Kidney (tissue), 13 donors: ENCODE measurements at regions not wholly inside any gene's neighbourhood (a gene's known extent, or its start where the extent isn't known, plus 50 kb on each side); places are given as distances from the start of the nearest gene placed in this dataset.

Experiments used
- DNase-seq, 5 donors: peaks; one replicate each; pipeline ENCODE4 v3.0.0-alpha.2; 2013 to 2020
- FAIRE-seq: peaks from 2 replicates; lab custom pipeline; 2012; peaks lifted over from hg19 to GRCh38; lab: Jason Lieb, UNC
- H3K27ac ChIP-seq, 2 donors: one replicate each; pipeline ENCODE4 v1.7.0; 2013; ENCODE audit warnings: low read depth in 2 of 2, low read length in 2 of 2, inconsistent platforms in 1 of 2
- H3K27me3 ChIP-seq: one replicate; pipeline ENCODE4 v1.7.1; 2013; ENCODE audit warnings: low read length, inconsistent platforms; ENCODE audit not compliant: control insufficient read depth, insufficient read depth
- H3K36me3 ChIP-seq, 3 donors: one replicate each; pipeline versions ENCODE4 v1.7.0 to v1.7.1; 2013; ENCODE audit warnings: low read length in 3 of 3, control low read depth in 1 of 3, inconsistent platforms in 1 of 3; ENCODE audit not compliant: insufficient read depth in 3 of 3, control insufficient read depth in 2 of 3
- H3K4me1 ChIP-seq, 3 donors: one replicate each; pipeline versions ENCODE4 v1.7.0 to v1.7.1; 2013; ENCODE audit warnings: low read length in 3 of 3, inconsistent platforms in 1 of 3, low read depth in 1 of 3; ENCODE audit not compliant: control insufficient read depth in 2 of 3, insufficient read depth in 2 of 3
- H3K4me3 ChIP-seq, 3 donors: one replicate each; pipeline versions ENCODE4 v1.7.0 to v1.8.1; 2013; ENCODE audit warnings: low read length in 3 of 3, control low read depth in 1 of 3, inconsistent platforms in 1 of 3
- H3K9ac ChIP-seq, 3 donors: one replicate each; pipeline versions ENCODE4 v1.7.0 to v1.7.1; 2013; ENCODE audit warnings: low read length in 3 of 3, control low read depth in 1 of 3, inconsistent platforms in 1 of 3
- H3K9me3 ChIP-seq, 3 donors: one replicate each; pipeline versions ENCODE4 v1.7.0 to v1.7.1; 2013; ENCODE audit warnings: low read length in 3 of 3, control low read depth in 1 of 3, inconsistent platforms in 1 of 3; ENCODE audit not compliant: control insufficient read depth in 2 of 3, insufficient read depth in 1 of 3
- intact Hi-C: fragments of 100-400 bp; cut with DNase I; formaldehyde crosslinking; loops from one replicate; pipeline ENCODE4 v1.11.1; 2022
- TF ChIP-seq, protein P1 (sequence below): IDR thresholded peaks from 3 replicates; pipeline ENCODE4 v1.5.1; 2012; ENCODE audit warnings: mild to moderate bottlenecking, moderate library complexity, borderline replicate concordance; ENCODE audit not compliant: insufficient read depth; ENCODE audit errors: extremely low read depth
- donor health status: control.
- donor health status: control.
- donor health status: control.
- donor health status: control.
- donor health status: control.
- donor health status: DM: yes; HTN: yes; CAD: no.
- donor health status: Normal renal cell carcinoma (clear cell type).

DNA sequence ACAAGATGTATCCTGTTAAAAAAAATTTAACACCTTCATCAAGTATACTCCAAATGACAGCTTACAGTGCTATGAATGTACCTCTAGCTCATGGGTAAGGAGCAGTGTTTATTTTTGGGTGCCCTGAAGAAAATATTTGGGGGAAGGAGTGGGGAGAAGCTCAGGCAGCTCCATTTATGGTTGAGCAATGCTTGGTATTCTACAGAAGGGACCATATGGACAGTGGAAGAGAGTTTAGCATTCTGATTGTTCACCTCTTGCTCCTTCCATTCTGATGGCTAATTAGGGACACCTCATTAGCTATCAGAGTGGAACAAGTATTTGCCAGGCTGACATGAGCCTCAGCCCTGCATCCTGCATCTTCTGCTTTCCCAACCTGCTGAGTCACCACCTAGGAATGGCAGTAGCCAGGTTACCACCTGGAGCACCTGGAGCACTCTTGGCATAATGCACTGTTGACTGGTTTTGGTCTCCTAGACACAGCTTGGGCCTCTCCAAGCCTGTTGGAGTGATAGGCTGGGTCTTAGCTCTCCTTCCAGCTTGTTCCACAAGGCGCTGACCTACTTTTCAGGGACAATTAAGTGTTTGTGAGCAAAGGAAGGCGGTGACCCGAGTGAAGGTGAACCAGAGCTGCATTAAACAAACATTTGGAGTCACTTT, 62.0 kb upstream of the MACF1 start:
- FAIRE-seq (no peak), DNase-seq (peak; percentile 38 to 82 (median 56))
- intact Hi-C loops = no loop called here
- TF ChIP-seq, protein P1, sequence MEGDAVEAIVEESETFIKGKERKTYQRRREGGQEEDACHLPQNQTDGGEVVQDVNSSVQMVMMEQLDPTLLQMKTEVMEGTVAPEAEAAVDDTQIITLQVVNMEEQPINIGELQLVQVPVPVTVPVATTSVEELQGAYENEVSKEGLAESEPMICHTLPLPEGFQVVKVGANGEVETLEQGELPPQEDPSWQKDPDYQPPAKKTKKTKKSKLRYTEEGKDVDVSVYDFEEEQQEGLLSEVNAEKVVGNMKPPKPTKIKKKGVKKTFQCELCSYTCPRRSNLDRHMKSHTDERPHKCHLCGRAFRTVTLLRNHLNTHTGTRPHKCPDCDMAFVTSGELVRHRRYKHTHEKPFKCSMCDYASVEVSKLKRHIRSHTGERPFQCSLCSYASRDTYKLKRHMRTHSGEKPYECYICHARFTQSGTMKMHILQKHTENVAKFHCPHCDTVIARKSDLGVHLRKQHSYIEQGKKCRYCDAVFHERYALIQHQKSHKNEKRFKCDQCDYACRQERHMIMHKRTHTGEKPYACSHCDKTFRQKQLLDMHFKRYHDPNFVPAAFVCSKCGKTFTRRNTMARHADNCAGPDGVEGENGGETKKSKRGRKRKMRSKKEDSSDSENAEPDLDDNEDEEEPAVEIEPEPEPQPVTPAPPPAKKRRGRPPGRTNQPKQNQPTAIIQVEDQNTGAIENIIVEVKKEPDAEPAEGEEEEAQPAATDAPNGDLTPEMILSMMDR = no peak
- Histone ChIP-seq H3K9ac (no peak overlapping the region), H3K27ac (peak overlapping the region; percentile 15 to 62), H3K4me1 (peaks cover 2 to 34% (median 31%) of the 10 kb centered on the region in 3 donors), H3K36me3 (no peaks in the 10 kb centered on the region), H3K27me3 (no peaks in the 10 kb centered on the region), H3K4me3 (no peak overlapping the region), H3K9me3 (no peaks in the 10 kb centered on the region)

DNA sequence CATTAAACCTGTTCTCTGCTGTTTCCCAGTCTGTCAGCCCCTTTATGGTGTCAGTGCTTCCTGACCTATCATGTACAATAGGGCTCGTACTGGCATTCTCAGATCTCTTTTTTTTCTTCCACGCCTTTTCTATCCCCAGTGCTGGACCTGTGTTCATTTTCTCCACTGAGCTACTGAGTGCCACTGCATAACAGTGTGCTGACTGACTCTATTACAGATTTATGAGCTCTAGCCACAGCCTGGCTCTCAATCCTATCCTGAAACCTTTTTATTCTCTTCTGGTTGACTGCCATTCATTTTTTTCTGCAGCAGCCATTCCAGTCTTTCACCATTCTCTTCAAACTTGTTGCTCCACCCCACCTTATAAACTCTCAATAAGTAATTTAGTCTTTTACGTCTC, 59.6 kb upstream of the MACF1 start:
- Histone ChIP-seq H3K27me3 (no peaks in the 10 kb centered on the region), H3K36me3 (no peaks in the 10 kb centered on the region), H3K27ac (no peak overlapping the region), H3K4me1 (peaks cover 2 to 34% (median 31%) of the 10 kb centered on the region in 3 donors), H3K4me3 (no peak overlapping the region), H3K9me3 (no peaks in the 10 kb centered on the region), H3K9ac (no peak overlapping the region)
- intact Hi-C loops = no loop called here
- no peak for DNase-seq
- FAIRE-seq = no peak
- TF ChIP-seq, protein P1 = no peak

DNA sequence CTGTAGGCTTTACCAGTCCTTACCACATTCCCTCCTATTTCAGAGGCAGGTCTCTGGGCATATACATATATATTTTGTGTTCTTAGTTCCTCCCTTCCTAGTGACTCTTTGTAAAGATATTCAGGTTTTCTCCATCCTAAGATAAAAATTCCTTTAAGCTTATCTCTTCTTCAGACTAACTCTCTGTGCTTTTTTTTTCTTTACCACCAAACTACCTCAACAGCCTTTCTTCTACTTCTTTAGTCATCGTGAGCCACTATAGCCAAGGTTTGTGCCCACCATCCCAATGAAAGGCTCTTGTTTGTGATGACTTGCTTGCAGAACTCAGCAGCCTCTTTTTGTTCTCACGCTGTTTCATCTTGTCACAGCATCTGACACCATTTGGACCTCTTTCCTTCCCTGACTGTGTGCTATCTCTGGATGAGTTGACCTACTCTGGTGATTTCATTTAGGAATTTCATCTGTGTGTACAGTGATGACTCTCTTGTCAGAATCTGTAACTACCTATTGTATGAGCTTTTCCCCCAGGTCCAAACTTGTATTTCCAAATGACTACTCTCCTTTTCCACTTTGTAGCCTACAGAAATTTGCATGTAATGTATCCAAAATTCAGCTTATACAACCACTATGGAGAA, 59.0 kb upstream of the MACF1 start:
- H3K4me1 ChIP-seq = peaks cover 2 to 34% (median 30%) of the 10 kb centered on the region in 3 donors
- DNase-seq = no peak
- H3K9ac ChIP-seq = no peak overlapping the region
- H3K27ac ChIP-seq = no peak overlapping the region
- intact Hi-C loops = no loop called here
- no peaks in the 10 kb centered on the region for H3K9me3 ChIP-seq
- H3K27me3 ChIP-seq = no peaks in the 10 kb centered on the region
- no peaks in the 10 kb centered on the region for H3K36me3 ChIP-seq
- no peak overlapping the region for H3K4me3 ChIP-seq
- TF ChIP-seq, protein P1 = no peak
- FAIRE-seq = no peak
